ENCODE measurements at regions not wholly inside any gene's neighbourhood (a gene's known extent, or its start where the extent isn't known, plus 50 kb on each side); places are given as distances from the start of the nearest gene placed in this dataset.

DNA sequence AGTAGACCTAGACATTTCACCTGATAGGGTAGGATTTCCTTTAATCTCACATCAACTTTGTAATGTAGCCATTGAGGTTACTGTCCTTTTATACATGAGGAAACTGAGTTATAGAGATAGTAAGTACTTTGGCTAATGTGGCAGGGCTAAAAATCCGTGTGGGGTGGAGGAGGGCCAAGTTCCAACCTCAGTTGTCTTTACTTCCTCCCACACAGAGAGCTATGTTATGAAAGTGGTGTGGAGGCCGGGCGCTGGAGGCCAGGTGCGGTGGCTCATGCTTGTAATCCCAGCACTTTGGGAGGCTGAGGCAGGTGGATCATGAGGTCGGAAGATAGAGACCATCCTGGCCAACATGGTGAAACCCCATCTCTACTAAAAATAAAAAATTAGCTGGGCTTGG lies 173.3 kb downstream of the PALM2AKAP2 start:
- no peak for DNase-seq

DNA sequence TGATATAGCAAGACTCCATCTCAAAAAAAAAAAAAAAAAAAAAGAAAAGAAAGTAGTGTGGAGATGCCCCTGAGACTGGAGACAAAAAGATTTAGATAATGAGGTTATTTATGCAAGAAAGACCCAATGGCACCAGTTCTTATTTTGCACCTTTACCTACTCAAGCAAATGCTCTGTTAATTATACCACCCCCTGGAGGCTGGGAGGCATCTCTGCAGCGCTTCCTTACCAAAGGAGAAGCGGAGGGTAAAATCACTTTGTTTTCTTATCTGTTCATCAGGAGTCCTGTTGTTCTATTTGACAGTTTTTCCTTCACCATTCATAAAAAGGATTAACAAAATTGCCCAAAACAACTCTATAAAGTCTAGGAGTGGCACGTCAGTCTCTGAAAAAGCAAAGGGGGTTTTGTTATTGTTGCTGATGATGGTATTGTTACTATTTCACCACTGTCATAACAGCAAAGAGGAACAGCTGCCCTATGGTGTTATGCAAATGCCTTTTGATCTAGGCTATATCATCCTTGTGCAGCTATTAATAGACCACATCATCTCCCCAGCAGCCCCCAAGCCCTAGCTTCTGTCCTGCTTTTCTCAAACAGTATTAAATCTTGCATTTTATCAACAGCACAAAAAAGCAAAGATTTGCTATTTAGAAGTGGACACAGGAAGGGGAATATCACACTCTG lies 174.0 kb downstream of the PALM2AKAP2 start:
- no peak for DNase-seq

DNA sequence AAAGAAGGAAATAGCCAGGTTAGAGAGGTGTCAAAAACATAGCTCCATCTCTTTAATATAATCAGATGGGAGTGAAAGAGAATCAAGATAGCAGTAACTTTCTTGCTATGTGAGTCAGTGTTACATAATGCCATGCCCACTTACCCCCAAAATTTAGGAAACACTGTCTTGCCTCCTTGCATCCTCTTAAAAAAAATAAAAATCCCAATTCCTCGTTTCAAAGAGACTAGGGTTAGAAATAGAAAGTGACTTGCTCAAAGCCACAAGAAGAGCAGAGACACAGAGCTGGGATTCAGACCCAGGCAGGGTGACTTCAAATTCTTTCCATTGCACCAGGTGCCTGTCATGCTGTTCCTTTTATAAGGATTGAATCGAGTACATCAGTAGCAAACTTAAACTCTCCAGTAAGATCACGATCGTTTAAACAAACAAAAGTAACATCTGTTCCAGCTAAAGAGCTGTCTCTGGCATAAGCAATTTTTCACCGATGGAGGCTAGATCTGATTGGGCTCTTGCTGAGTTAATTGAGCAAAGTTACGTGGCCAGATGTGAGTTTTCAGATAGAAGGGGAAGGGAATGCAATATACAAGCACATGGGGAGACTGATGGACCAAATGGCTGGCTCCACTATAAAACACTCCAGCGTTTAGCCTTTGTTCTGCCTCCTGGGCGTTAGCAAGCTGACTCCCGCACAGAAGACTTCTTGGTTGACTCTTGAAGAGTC lies 176.9 kb downstream of the PALM2AKAP2 start:
- no peak for DNase-seq

DNA sequence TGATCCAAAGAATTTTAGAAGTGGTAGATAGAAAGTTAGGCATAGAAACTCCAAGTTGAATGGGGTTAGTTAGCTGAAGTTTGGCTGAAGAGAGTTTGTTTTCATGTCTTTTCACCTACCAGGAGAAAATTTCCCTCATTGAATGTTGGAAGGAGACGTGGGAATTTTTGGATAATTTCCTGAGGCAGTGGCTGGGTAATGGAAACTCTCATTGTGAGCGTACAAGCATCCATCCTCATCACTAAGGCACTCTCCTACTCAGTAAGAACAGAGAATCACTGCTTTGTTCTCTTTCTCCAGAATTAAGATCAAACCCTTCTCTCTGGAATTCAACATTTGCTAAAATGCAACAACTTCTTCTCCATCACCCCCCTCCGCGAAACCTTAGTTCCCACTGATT lies 179.7 kb downstream of the PALM2AKAP2 start:
- DNase-seq, result no peak

DNA sequence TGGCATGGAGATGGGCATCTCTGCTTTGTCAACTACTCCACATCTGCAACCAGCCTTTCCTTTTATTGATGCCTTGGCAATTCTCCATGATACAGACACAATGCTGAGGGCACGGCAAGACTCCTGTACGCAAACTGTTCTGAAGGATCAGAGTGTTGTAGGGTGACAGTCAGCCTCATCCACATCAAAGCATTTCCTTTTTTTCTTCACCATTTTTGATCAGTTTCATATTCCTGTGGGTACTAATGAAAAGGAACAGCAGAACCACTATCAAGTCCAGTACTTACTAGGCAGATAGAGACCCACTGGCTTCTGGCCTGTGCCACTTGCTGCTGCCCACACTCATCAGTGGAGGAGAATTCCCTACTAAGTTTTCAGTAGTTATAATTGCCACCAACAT lies 181.6 kb downstream of the PALM2AKAP2 start:
- no peak for DNase-seq

DNA sequence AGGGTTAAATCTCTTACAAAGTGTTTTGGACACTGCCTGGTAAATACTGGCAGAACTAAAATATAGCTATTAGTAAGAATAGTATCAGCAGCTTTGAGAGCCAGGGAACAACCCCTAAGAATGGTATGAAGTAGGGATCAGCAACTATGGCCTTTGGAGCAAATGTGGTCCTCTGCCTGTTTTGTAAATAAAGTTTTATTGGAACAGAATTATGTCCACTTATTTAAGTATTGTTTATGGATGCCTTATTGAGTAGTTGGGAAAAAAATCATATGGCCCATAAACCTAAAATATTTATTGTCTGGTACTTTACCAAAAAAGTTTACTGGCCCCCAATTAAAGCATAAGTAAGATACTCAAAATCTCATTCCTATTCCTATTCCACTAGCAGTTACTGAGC lies 182.2 kb downstream of the PALM2AKAP2 start:
- DNase-seq, result no peak

DNA sequence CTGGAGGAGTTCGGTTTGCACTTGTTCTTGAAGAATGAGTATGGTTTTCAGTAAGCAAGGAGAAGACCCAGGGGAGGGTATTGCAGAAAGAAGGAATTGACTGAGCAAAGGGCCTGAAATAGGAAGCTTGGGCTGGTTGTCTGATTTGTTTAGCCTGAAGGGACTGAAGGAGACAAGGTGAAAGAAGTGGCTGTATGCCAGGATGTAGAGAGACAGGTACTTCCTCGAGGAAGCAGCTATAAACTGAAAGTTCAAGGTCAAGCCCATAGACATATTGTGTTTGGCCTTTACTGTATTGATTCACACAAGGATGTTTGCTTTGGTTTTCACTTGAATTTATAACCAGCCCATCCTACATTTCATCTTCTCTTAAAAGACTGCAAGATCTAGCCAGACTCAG lies 183.1 kb downstream of the PALM2AKAP2 start:
- DNase-seq, result peak; percentile 56

DNA sequence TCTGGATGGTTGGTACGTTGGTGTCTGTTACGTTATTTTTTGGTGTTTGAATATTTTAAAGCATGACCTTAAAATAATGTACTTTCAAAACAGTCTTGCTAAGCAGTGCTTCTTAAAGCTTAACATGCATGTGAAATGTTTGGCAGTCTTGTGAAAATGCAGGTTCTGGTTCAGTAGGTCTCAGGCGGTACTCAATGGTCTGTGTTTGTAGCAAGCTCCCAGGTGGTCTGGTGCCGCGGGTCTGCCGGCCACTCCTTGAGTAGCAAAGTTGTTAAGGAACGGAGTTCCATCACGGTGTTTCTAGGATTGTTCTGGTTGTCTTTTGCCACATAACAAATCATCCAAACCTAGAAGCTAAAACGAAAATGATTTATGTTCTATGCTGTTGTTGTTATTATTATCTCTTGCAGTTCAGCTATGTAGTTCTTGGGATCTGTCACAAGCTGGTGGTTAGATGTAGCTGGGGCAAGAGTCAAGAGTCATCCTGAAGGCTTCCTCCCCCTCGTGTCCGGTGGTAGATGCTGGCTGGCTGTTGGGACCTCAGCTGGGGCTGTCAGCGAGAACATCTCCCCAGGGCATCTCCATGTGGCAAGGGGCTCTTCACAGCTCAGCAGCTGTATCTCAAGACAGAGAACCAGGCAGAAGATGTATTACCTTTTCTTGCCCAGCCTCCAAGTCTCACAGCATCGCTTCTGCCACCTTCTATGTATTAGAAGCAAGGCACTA lies 186.8 kb downstream of the PALM2AKAP2 start:
- no peak for DNase-seq

DNA sequence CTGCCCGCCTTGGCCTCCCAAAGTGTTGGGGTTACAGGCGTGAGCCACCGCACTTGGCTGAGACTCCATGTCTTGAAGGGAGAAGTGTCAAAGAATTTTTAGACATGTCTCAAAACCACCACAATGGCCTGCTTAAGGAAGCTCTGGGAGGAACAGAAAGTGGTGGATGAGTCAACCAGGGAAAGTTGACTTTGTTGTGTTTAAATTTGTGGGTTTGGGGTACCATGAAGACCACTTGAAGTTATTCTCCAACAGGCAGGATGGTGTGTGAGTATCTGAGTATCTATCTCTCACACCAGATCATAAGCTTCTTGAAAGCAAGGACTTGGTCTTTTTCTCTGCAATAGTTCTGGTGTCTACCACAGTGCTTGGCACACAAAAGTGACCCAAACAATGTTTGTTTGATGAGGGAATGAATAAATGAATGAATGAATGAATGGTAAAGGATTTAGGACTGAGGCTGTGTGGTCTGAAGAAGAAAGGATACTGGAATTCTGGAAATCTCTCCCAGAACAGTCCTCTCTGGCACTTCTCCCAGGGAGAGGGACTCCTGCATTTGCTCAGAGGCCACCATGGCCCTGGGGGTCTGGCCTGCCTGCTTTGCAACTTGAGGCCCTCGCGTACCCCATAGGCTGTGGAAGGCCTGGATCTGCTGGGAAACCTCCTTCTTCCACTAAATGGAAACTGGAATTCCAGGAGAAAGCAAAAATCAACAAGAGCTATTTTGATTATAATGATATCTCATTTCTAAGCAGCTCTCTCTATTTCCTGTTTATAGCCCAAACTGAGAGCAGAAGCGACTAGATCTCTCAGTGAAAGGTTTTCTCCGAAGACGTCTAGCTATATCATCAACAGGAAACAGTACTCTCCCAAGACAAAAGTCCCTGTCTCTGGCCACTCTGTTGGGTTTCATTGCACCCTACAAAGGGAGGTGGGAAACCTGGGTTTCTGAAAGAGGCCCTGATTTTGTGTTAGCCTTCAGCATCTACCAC lies 187.9 kb downstream of the PALM2AKAP2 start:
- DNase-seq, result no peak

DNA sequence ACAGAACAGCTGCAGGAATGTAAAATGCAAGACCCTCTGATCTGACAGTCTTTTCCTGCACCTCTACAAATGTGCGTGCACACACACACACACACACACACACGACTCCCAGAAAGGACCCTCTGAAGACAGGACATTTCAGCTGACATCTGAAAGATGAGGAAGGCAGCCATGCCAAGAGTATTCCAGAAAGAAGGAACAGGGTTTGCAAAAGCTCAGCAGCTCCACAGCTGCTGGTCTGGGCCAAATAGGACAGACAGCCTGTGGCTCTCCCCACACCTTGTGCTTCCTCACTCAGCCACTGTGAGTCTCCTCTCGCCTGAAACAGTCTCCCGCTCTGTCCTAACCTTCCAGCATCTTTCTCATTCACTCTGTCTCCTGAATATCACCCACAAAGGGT lies 189.0 kb downstream of the PALM2AKAP2 start:
- peak; percentile 12 for DNase-seq

DNA sequence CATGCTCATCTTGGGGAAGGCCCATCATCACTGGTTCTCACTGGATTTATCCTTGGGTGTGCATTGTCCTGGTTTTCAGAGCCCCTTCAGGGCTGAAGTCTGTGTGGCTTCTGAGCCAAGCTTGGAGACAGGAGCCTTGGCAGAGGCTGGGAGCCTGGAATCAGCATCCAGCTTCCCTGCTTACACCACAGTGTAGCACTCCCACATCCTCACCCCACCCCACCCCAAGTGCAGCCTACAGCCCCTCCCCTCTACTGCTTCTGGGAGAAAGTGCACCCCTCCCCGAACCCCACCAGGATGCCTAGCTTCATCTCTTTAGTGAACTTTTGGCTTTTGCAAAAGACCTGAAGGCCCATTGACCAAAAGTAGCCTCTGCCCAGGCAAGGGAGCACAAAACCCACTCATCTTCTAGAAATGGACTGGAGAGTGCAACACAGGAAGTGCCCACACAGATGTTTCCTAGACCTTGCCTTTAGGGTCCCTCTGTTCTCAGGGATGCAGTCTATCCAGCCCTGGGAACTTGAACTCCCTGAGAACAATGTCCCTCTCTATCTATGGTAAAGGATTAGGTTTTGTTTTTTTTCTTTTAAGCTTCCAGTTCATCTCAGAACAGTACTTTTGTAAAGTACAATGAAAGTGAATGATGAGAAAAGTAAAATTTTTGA lies 189.7 kb downstream of the PALM2AKAP2 start:
- DNase-seq, result no peak

DNA sequence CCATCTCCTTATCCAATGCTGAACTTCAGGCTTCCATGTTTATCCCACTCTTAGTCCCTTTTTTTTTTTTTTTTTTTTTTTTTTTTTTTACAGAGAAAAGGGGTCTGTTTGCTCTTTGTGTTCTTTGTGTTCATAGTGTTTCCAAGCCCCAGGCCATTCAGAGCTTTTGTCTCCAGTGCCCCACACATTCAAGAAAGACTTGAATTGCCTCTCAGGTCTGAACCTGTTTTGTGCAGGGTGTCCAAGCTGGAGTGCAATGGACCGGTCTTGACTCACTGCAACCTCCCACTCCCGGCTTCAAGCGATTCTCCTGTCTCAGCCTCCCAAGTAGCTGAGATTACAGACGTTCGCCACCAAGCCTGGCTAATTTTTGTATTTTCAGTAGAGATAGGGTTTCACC lies 191.2 kb downstream of the PALM2AKAP2 start:
- no peak for DNase-seq

DNA sequence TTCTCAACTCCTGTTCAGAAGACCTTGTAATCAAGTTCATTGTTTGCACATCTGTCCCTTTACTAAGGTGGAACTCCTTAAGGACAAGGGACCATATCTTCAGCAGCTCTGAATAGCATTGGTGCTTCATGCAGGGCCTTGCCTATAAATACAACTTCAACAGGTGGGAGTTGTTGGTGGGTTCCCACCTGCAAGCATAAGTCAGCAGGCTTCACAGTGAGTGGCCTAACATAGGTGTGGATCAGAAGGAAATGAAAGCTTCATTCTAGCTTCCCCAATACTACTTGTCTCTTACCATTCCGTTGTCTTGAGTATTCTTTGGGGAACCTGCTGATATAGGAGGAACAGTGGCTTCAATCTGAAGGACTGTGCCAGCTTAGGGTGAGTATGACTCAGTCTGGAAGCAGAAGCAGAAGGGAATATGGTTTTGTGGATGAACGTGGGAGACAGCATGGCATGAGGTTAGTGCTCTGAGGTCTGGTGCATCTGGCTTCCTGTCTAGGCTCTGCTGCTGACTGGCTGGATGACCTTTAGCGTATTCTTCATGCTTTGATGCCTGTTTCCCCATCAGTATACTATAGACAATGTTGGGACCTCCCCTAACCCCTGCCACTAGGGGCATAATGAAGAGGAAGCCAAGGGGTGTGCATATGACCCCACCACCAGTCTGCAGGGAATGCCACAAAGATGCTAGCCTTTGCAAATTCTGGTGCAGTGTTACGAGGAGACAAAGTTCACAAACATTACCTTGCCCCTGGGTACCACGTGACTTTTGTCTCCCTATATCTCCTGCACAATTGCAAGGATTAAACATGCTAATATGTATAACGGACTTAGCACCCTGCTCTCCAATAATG lies 192.3 kb downstream of the PALM2AKAP2 start:
- DNase-seq, result no peak

DNA sequence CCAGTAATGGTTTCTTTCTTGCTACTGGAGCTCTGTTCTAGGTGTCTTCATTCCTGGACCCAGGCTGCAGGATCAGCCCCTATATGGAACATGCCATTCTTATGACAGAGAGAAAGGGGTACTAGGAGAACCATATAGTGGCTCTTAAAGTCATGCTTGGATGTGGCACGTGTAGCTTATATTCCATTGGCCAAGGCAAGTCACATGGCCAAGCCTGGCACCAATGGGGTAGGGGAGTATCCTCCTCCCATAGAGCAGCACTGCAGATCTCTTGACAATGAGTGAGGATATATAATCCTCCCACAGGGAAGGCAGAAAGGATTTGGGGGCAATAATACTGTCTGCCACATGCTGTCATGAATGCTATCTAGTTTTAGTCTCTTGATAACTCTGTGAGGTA lies 193.3 kb downstream of the PALM2AKAP2 start:
- no peak for DNase-seq

DNA sequence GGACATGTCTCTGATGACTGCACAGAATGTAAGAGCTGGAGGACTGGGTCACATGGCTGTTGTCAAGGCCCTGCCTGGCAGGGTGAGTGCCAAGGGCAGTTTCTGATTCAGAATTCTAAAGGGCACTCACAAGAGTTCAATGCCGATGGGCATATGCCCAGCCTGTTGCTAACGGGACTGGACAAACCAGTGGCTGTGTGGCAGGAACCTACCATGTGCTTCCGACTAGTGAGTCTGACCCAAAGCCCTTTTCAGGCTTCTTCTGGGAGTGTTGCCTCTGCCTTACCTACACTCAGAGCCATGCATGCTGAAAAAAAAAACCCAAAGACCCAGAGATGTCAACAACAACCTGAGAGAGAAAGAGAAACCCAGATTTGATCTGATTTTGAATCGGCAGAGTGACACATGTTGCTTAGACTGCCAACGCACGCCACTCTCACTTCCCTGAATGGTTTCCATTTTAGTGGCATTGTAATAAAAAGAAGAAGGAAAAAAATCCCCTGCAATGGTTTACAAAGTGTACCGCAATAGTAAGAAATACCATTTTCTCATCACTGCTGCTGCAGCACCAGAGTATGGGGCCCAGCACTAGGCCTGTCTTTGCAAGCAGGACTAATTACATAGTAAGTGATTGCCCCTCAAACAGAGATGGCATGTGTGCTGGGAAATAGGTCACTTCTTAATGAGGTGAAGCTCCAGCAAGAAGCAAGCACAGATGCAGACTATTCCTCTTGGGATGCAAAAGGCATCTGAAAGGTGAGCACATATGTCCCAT lies 194.3 kb downstream of the PALM2AKAP2 start:
- DNase-seq, result no peak

DNA sequence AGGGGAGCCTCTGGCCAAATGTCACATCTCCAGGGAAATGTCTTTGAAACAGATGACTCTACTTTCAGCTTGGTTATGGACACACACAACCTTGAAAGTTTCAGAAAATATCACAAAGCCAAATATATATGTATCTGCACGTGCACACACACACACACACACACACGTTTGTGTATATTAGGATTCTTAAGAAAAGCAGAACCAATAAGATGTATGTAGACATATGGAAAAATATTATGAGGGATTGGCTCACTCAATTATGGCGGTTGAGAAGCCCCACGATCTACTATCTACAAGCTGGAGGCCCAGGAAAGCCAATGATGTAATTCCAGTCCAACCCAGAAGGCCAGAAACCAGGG lies 194.9 kb downstream of the PALM2AKAP2 start:
- DNase-seq, result no peak

DNA sequence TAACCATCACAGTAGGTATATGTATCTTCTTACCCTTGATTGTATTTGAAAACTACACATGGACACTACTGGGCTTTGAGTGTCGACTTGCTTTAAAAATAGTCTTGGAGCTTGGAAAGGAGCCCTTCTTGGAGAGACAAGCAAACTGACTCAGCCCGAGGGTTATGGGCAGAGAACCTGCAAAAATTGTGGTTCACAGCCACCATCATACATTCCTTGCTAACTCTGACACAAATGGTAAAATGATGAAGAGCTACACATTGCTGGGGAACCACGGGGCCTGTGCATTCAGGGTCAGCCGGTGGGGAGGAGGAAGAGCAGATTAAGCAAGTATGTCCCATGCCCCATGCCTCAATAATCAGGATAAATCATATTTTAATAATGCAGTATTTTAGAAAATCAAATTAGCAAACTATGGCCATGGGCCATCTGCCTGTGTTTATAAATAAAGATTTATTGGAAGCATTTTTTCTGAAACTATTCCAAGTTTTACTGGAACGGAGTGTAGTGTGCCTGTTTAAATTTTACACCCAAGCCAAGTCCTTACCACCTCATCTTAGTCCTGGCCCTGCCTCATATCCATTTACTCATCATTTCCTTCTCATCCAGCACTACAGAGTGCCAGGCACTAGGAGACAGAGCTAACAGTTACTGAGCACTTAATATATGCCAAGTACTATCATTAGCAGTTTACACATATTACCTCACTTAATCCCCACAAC lies 195.7 kb downstream of the PALM2AKAP2 start:
- DNase-seq, result no peak

DNA sequence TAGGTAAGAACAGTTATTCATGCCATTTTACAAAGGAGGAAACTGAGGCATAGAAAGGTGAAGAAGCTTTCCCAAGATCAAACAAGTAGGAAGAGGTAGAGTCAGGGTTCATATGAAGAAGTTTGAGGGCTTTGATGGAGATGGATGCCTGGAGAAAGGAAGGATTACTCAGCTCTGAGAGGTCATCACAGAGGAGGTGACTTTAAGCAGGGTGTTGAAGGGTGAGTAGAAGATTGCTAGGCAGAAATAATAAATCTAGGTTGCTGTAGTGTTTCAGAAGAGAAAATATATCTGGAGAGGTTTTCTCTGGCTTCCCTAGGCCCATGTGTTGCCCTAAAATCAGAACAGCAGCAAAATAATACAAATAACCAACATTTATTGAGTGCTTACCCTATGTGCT lies 196.3 kb downstream of the PALM2AKAP2 start:
- DNase-seq, result no peak

DNA sequence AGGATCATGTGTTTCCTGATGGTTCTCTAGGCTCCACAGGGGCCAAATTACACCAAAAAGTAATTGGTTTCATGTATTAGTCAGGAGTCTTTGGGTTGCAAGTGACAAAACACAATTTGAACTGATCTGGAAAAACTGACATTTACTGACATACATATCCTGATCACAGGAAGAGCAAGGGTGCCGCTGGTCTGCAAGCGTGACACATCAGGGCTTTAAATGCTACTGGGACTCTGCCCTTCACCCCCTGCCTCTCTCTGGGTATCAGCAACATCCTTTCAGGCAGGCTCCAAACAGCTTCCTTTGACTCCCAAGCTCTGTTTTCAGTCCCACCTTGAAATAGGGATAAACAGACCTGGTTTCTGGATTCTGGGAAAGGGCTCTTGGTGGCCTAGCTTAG lies 197.5 kb downstream of the PALM2AKAP2 start:
- no peak for DNase-seq

DNA sequence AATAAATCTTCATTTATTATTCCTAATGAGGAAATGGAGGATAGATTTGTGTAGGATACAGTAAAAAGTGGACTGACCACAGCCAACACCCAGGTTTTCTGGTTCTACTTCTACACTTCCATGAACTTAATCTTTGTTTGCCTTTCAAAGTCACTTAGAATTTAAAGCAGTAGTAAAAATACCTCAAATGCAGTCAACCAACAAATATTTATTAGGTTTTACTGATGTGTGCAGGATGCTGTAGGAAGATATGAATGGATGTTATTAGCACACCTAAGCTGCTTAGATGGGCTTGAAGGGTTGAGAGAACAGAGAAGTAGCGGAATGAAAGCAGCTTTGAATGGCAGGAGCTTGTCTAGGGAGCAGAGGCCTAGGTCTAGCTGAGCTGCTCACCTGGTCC lies 201.1 kb downstream of the PALM2AKAP2 start:
- no peak for DNase-seq
